AG09309 (cell line): ENCODE measurements at regions not wholly inside any gene's neighbourhood (a gene's known extent, or its start where the extent isn't known, plus 50 kb on each side); places are given as distances from the start of the nearest gene placed in this dataset.
"Not testable (repeated sequence)": the region's sequence is repeated elsewhere in the genome, so short reads cannot be mapped to it uniquely, and the experiment has no call there.

Source experiments
- DNase-seq: peaks from one replicate; pipeline ENCODE4 v3.0.0-alpha.2; 2010; ENCODE audit warnings: low read depth
- H3K4me3 ChIP-seq: 2 replicates; pipeline ENCODE4 v1.5.1; 2011; ENCODE audit warnings: mild to moderate bottlenecking, low read depth, low read length, moderate library complexity; ENCODE audit not compliant: control insufficient read depth
- CTCF ChIP-seq: IDR thresholded peaks from 2 replicates; pipeline ENCODE4 v1.5.1; 2011; ENCODE audit warnings: mild to moderate bottlenecking, low read depth, low read length, inconsistent platforms; ENCODE audit not compliant: insufficient read depth, control insufficient read depth; ENCODE audit errors: missing control alignments

- H3K4me3 ChIP-seq = no peak overlapping the region
- DNase-seq = peak; percentile 8
- no peak for TF ChIP-seq CTCF
Measured at GRCh38 chr3:107198581-107199181, 178.6 kb upstream of the CCDC54 start.

- H3K4me3 ChIP-seq = no peak overlapping the region
- no peak for DNase-seq
- TF ChIP-seq CTCF = no peak
Measured at GRCh38 chr3:107201146-107201545, 176.1 kb upstream of the CCDC54 start.

- DNase-seq = not testable (repeated sequence)
Measured at GRCh38 chr3:107202885-107203284, 174.4 kb upstream of the CCDC54 start.

GRCh38 chr3:107204121-107204520 lies 173.1 kb upstream of the CCDC54 start:
- DNase-seq = no peak
- H3K4me3 ChIP-seq = no peak overlapping the region
- no peak for TF ChIP-seq CTCF

More at GRCh38 chr3:107202885-107203284, 174.4 kb upstream of the CCDC54 start:
- H3K4me3 ChIP-seq = not testable (repeated sequence)

GRCh38 chr3:107205358-107205757 lies 171.9 kb upstream of the CCDC54 start:
- no peak overlapping the region for H3K4me3 ChIP-seq
- no peak for TF ChIP-seq CTCF
- no peak for DNase-seq

- peak; percentile 73 for TF ChIP-seq CTCF
- H3K4me3 ChIP-seq = no peak overlapping the region
- DNase-seq = no peak
Measured at GRCh38 chr3:107206141-107206540, 171.1 kb upstream of the CCDC54 start.

GRCh38 chr3:107206945-107207344 lies 170.3 kb upstream of the CCDC54 start:
- no peak for DNase-seq
- no peak for TF ChIP-seq CTCF
- H3K4me3 ChIP-seq = no peak overlapping the region
